HUES48 (cell line): ENCODE measurements at regions not wholly inside any gene's neighbourhood (a gene's known extent, or its start where the extent isn't known, plus 50 kb on each side); places are given as distances from the start of the nearest gene placed in this dataset.

Experiments used
- H3K27ac ChIP-seq: one replicate; pipeline ENCODE4 v1.7.0; 2013; ENCODE audit warnings: low read depth, low read length, inconsistent platforms
- H3K27me3 ChIP-seq: 2 replicates; pipeline ENCODE4 v1.6.1; 2013; ENCODE audit warnings: mild to moderate bottlenecking, low read length; ENCODE audit not compliant: control insufficient read depth, insufficient read depth
- H3K36me3 ChIP-seq: 2 replicates; pipeline ENCODE4 v1.6.1; 2013; ENCODE audit warnings: low read length; ENCODE audit not compliant: control insufficient read depth, insufficient read depth
- H3K4me1 ChIP-seq: 2 replicates; pipeline ENCODE4 v1.6.1; 2013; ENCODE audit warnings: mild to moderate bottlenecking, low read length; ENCODE audit not compliant: control insufficient read depth, insufficient read depth
- H3K4me3 ChIP-seq: 2 replicates; pipeline ENCODE4 v1.5.1; 2013; ENCODE audit warnings: mild to moderate bottlenecking, low read depth, low read length
- H3K9ac ChIP-seq: 2 replicates; pipeline ENCODE4 v1.6.1; 2013; ENCODE audit warnings: mild to moderate bottlenecking, low read depth, low read length, moderate library complexity
- H3K9me3 ChIP-seq: 2 replicates; pipeline ENCODE4 v1.6.1; 2013; ENCODE audit warnings: low read length; ENCODE audit not compliant: control insufficient read depth, insufficient read depth

DNA sequence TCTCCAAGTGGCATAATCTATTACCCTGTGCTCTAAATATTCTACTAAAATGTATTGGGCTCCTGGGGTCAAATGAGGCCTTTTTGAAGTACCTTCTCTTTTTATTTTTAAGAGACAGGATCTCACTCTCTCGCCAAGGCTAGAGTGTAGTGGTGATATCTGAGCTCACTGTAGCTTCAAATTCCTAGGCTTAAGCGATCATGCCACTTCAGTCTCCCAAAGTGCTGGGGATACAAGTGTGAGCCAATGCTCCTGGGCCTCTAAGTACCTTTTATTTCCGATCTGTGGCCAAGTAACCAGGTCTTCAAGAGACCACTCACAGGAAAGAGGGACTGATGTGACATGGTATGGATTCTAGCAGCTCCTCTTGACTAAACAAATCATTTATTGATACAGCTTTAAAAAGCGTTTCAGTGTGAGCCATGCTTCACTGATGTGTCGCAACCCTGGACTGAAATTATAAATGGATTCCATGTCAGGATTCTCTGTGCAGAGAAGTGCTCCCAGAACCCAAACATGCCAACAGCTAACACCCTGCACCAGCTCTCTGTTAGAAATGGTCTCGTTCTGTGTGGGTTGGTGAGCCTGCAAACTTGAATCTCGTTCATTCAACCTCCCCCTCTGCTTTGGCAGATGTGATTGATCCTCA lies 477.8 kb downstream of the HINT1 start:
- no peaks in the 10 kb centered on the region for H3K27me3 ChIP-seq
- no peak overlapping the region for H3K9ac ChIP-seq
- no peaks in the 10 kb centered on the region for H3K4me1 ChIP-seq
- no peak overlapping the region for H3K27ac ChIP-seq
- no peaks in the 10 kb centered on the region for H3K36me3 ChIP-seq
- H3K9me3 ChIP-seq, result no peaks in the 10 kb centered on the region
- H3K4me3 ChIP-seq, result no peak overlapping the region

DNA sequence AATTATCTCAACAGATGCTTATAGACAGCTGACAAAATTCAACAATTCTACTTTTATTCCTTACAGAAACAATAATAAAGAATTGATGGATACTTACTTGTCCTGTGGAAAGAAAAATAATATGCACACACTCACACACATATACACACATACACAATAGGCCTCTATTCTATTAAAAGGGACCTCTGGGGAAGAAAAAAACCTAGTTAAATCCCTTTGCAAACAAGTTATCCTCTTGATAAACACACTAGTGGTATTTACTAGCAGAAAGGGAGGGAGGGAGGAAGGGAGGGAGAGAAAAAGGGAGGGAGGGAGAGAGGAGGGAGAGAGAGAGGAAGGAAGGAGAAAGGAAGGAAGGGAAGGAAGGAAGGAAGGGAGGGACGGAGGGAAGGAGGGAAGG lies 486.4 kb downstream of the HINT1 start:
- no peaks in the 10 kb centered on the region for H3K9me3 ChIP-seq
- H3K4me1 ChIP-seq, result no peaks in the 10 kb centered on the region
- H3K27me3 ChIP-seq, result no peaks in the 10 kb centered on the region
- no peak overlapping the region for H3K9ac ChIP-seq
- no peaks in the 10 kb centered on the region for H3K36me3 ChIP-seq
- H3K4me3 ChIP-seq, result no peak overlapping the region
- no peak overlapping the region for H3K27ac ChIP-seq

- Histone ChIP-seq H3K27me3 (no peaks in the 10 kb centered on the region), H3K4me3 (no peak overlapping the region)
Measured at GRCh38 chr5:130666462-130666861, 498.6 kb downstream of the HINT1 start.

DNA sequence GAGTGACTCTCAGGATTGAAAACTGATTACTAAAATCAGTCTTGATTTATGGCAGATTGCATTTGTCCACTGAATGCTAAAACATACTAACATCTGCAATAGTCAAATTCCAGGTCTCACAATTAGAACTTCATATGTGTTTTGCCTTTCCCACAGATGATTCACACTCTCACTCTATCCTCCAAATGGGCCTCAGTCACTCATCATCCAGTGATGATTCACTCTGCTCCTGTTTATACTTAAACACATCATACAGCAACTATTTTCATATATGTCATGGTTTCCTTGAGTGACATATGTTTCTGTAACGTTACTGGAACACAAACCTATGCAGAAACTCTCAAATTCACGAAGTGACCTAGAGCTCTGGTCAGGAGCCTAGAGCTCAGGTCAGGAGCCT lies 512.9 kb downstream of the HINT1 start:
- no peaks in the 10 kb centered on the region for H3K36me3 ChIP-seq
- no peak overlapping the region for H3K9ac ChIP-seq
- no peak overlapping the region for H3K27ac ChIP-seq
- no peaks in the 10 kb centered on the region for H3K27me3 ChIP-seq
- no peaks in the 10 kb centered on the region for H3K9me3 ChIP-seq
- no peak overlapping the region for H3K4me3 ChIP-seq
- H3K4me1 ChIP-seq, result peaks cover 6% of the 10 kb centered on the region; the same call in 1 of the 2 replicates

More at GRCh38 chr5:130666462-130666861, 498.6 kb downstream of the HINT1 start:
- no peaks in the 10 kb centered on the region for H3K4me1 ChIP-seq
- H3K9ac ChIP-seq, result no peak overlapping the region
- no peaks in the 10 kb centered on the region for H3K36me3 ChIP-seq
- H3K27ac ChIP-seq, result no peak overlapping the region
- no peaks in the 10 kb centered on the region for H3K9me3 ChIP-seq

GRCh38 chr5:130651440-130651839 lies 513.6 kb downstream of the HINT1 start:
- Histone ChIP-seq H3K36me3 (no peaks in the 10 kb centered on the region), H3K27ac (no peak overlapping the region), H3K9ac (no peak overlapping the region), H3K9me3 (no peaks in the 10 kb centered on the region), H3K4me3 (no peak overlapping the region), H3K4me1 (peaks cover 6% of the 10 kb centered on the region; the same call in 1 of the 2 replicates), H3K27me3 (no peaks in the 10 kb centered on the region)

GRCh38 chr5:130643321-130643720 lies 521.7 kb downstream of the HINT1 start:
- Histone ChIP-seq H3K27me3 (no peaks in the 10 kb centered on the region), H3K9ac (no peak overlapping the region), H3K36me3 (no peaks in the 10 kb centered on the region), H3K4me3 (no peak overlapping the region), H3K27ac (no peak overlapping the region), H3K4me1 (no peaks in the 10 kb centered on the region), H3K9me3 (peaks cover 14% of the 10 kb centered on the region)

GRCh38 chr5:130642461-130642860 lies 522.6 kb downstream of the HINT1 start:
- no peak overlapping the region for H3K27ac ChIP-seq
- H3K9me3 ChIP-seq, result peaks cover 14% of the 10 kb centered on the region
- H3K9ac ChIP-seq, result no peak overlapping the region
- no peaks in the 10 kb centered on the region for H3K27me3 ChIP-seq
- no peaks in the 10 kb centered on the region for H3K36me3 ChIP-seq
- H3K4me1 ChIP-seq, result no peaks in the 10 kb centered on the region
- no peak overlapping the region for H3K4me3 ChIP-seq

DNA sequence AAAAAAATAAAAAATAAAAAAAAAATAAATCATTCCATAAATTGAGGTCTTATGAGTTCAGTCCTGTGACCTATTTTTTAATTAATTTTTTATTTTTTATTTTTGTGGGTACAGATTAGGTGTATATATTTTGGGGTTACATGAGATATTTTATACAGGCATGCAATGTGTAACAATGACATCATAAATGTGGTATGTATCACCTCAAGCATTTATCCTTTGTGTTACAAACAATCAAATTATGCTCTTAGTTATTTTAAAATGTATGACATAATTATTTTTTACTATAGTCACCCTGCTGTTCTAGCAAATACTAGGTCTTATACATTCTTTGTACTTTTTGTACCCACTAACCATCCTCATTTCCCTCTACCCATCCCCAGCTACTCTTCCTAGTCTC lies 537.9 kb downstream of the HINT1 start:
- H3K27ac ChIP-seq, result no peak overlapping the region
- no peak overlapping the region for H3K9ac ChIP-seq
- no peaks in the 10 kb centered on the region for H3K4me1 ChIP-seq
- no peaks in the 10 kb centered on the region for H3K36me3 ChIP-seq
- no peak overlapping the region for H3K4me3 ChIP-seq
- no peaks in the 10 kb centered on the region for H3K27me3 ChIP-seq
- H3K9me3 ChIP-seq, result no peaks in the 10 kb centered on the region

DNA sequence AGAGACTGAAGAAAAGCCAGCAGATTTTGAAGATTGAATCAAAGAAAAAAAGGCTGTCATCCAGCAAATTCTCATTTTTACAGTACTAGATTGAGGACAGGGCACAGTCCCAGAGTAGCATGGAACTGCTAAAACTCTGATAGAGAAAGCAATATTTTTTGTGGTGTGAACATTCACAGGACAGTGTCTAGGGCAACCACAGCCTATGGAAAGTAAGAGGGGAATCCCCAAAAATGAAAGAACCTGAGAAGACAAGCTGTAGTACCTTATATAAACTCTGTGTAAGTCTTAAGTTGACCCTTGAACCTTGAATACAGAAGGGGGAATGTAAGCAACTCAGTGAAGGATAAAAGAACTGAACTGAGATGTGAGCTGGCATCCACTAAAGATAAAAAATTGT lies 540.3 kb downstream of the HINT1 start:
- Histone ChIP-seq H3K27me3 (no peaks in the 10 kb centered on the region), H3K36me3 (no peaks in the 10 kb centered on the region), H3K9ac (no peak overlapping the region), H3K4me1 (no peaks in the 10 kb centered on the region), H3K27ac (no peak overlapping the region), H3K4me3 (no peak overlapping the region), H3K9me3 (no peaks in the 10 kb centered on the region)

- H3K27me3 ChIP-seq, result no peaks in the 10 kb centered on the region
- no peak overlapping the region for H3K4me3 ChIP-seq
- H3K36me3 ChIP-seq, result no peaks in the 10 kb centered on the region
- no peaks in the 10 kb centered on the region for H3K9me3 ChIP-seq
- H3K9ac ChIP-seq, result no peak overlapping the region
- no peak overlapping the region for H3K27ac ChIP-seq
- H3K4me1 ChIP-seq, result no peaks in the 10 kb centered on the region
Measured at GRCh38 chr5:130616161-130616560, 548.9 kb downstream of the HINT1 start.

- no peaks in the 10 kb centered on the region for H3K27me3 ChIP-seq
- no peaks in the 10 kb centered on the region for H3K4me1 ChIP-seq
- no peaks in the 10 kb centered on the region for H3K36me3 ChIP-seq
- H3K9me3 ChIP-seq, result no peaks in the 10 kb centered on the region
- no peak overlapping the region for H3K4me3 ChIP-seq
- H3K9ac ChIP-seq, result no peak overlapping the region
- H3K27ac ChIP-seq, result no peak overlapping the region
Measured at GRCh38 chr5:130605234-130605633, 559.8 kb downstream of the HINT1 start.
